ENCODE measurements at regions not wholly inside any gene's neighbourhood (a gene's known extent, or its start where the extent isn't known, plus 50 kb on each side); places are given as distances from the start of the nearest gene placed in this dataset.

GRCh38 chr4:137655302-137655701 lies 123.0 kb upstream of the PCDH18 start:
- H3K36me3 Mint-ChIP-seq (ENCODE audit: unreplicated experiment): no peaks in the 10 kb centered on the region
- no peak for DNase-seq
- no peak overlapping the region for H3K4me3 Mint-ChIP-seq (ENCODE audit: unreplicated experiment)
- peaks cover 2% of the 10 kb centered on the region for H3K27me3 Mint-ChIP-seq (ENCODE audit: unreplicated experiment)
- TF ChIP-seq CTCF (IDR thresholded peaks at IDR 0.05; ENCODE audit: partially characterized antibody, unreplicated experiment): no peak
- no peak overlapping the region for H3K27ac Mint-ChIP-seq (ENCODE audit: unreplicated experiment)
- H3K9me3 Mint-ChIP-seq (ENCODE audit: unreplicated experiment): no peaks in the 10 kb centered on the region
- H3K4me1 Mint-ChIP-seq (ENCODE audit: low read depth, unreplicated experiment): no peaks in the 10 kb centered on the region

GRCh38 chr4:137651128-137651527 lies 118.8 kb upstream of the PCDH18 start:
- no peak for DNase-seq
- Mint-ChIP-seq H3K27me3 (ENCODE audit: unreplicated experiment) (no peaks in the 10 kb centered on the region), H3K4me1 (ENCODE audit: low read depth, unreplicated experiment) (no peaks in the 10 kb centered on the region), H3K9me3 (ENCODE audit: unreplicated experiment) (no peaks in the 10 kb centered on the region), H3K4me3 (ENCODE audit: unreplicated experiment) (no peak overlapping the region), H3K36me3 (ENCODE audit: unreplicated experiment) (no peaks in the 10 kb centered on the region), H3K27ac (ENCODE audit: unreplicated experiment) (no peak overlapping the region)
- TF ChIP-seq CTCF (IDR thresholded peaks at IDR 0.05; ENCODE audit: partially characterized antibody, unreplicated experiment): no peak

- Mint-ChIP-seq H3K9me3 (ENCODE audit: unreplicated experiment) (no peaks in the 10 kb centered on the region), H3K36me3 (ENCODE audit: unreplicated experiment) (no peaks in the 10 kb centered on the region), H3K4me1 (ENCODE audit: low read depth, unreplicated experiment) (no peaks in the 10 kb centered on the region), H3K27me3 (ENCODE audit: unreplicated experiment) (no peaks in the 10 kb centered on the region), H3K4me3 (ENCODE audit: unreplicated experiment) (no peak overlapping the region), H3K27ac (ENCODE audit: unreplicated experiment) (no peak overlapping the region)
- DNase-seq: no peak
- no peak for TF ChIP-seq CTCF (IDR thresholded peaks at IDR 0.05; ENCODE audit: partially characterized antibody, unreplicated experiment)
Observed at GRCh38 chr4:137649711-137650450, 117.6 kb upstream of the PCDH18 start.

- Mint-ChIP-seq H3K4me1 (ENCODE audit: low read depth, unreplicated experiment) (peaks cover 9% of the 10 kb centered on the region), H3K9me3 (ENCODE audit: unreplicated experiment) (no peaks in the 10 kb centered on the region), H3K4me3 (ENCODE audit: unreplicated experiment) (no peak overlapping the region), H3K27ac (ENCODE audit: unreplicated experiment) (no peak overlapping the region), H3K36me3 (ENCODE audit: unreplicated experiment) (no peaks in the 10 kb centered on the region), H3K27me3 (ENCODE audit: unreplicated experiment) (no peaks in the 10 kb centered on the region)
- TF ChIP-seq CTCF (IDR thresholded peaks at IDR 0.05; ENCODE audit: partially characterized antibody, unreplicated experiment): no peak
- DNase-seq: no peak
Observed at GRCh38 chr4:137648531-137648930, 116.2 kb upstream of the PCDH18 start.

GRCh38 chr4:137647375-137647774 lies 115.1 kb upstream of the PCDH18 start:
- no peaks in the 10 kb centered on the region for H3K36me3 Mint-ChIP-seq (ENCODE audit: unreplicated experiment)
- no peak overlapping the region for H3K4me3 Mint-ChIP-seq (ENCODE audit: unreplicated experiment)
- H3K27me3 Mint-ChIP-seq (ENCODE audit: unreplicated experiment): no peaks in the 10 kb centered on the region
- no peak for DNase-seq
- peaks cover 17% of the 10 kb centered on the region for H3K4me1 Mint-ChIP-seq (ENCODE audit: low read depth, unreplicated experiment)
- no peak overlapping the region for H3K27ac Mint-ChIP-seq (ENCODE audit: unreplicated experiment)
- no peaks in the 10 kb centered on the region for H3K9me3 Mint-ChIP-seq (ENCODE audit: unreplicated experiment)
- TF ChIP-seq CTCF (IDR thresholded peaks at IDR 0.05; ENCODE audit: partially characterized antibody, unreplicated experiment): no peak

All from glutamatergic neuron (in vitro differentiated cells).